ENCODE measurements at regions not wholly inside any gene's neighbourhood (a gene's known extent, or its start where the extent isn't known, plus 50 kb on each side); places are given as distances from the start of the nearest gene placed in this dataset.

- no peak overlapping the region for H3K4me3 ChIP-seq (ENCODE audit: low read depth, low read length)
- TF ChIP-seq POLR2A (IDR thresholded peaks at IDR 0.05; ENCODE audit: extremely low read depth, insufficient read length) (no peak), MYC (IDR thresholded peaks at IDR 0.05; ENCODE audit: low read depth, low read length) (no peak), MAX (IDR thresholded peaks at IDR 0.05; ENCODE audit: low read depth, low read length) (no peak)
- TF ChIP-seq, protein P1, sequence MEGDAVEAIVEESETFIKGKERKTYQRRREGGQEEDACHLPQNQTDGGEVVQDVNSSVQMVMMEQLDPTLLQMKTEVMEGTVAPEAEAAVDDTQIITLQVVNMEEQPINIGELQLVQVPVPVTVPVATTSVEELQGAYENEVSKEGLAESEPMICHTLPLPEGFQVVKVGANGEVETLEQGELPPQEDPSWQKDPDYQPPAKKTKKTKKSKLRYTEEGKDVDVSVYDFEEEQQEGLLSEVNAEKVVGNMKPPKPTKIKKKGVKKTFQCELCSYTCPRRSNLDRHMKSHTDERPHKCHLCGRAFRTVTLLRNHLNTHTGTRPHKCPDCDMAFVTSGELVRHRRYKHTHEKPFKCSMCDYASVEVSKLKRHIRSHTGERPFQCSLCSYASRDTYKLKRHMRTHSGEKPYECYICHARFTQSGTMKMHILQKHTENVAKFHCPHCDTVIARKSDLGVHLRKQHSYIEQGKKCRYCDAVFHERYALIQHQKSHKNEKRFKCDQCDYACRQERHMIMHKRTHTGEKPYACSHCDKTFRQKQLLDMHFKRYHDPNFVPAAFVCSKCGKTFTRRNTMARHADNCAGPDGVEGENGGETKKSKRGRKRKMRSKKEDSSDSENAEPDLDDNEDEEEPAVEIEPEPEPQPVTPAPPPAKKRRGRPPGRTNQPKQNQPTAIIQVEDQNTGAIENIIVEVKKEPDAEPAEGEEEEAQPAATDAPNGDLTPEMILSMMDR (IDR thresholded peaks at IDR 0.05; ENCODE audit: low read depth, low read length) = no peak
- DNase-seq (ENCODE audit: low read depth) = no peak
These were observed 94.8 kb downstream of the LARP7 start for GRCh38 chr4:112731715-112732114.

- no peak for TF ChIP-seq MYC (IDR thresholded peaks at IDR 0.05; ENCODE audit: low read depth, low read length)
- TF ChIP-seq, protein P1 (IDR thresholded peaks at IDR 0.05; ENCODE audit: low read depth, low read length) = no peak
- no peak for TF ChIP-seq POLR2A (IDR thresholded peaks at IDR 0.05; ENCODE audit: extremely low read depth, insufficient read length)
- TF ChIP-seq MAX (IDR thresholded peaks at IDR 0.05; ENCODE audit: low read depth, low read length) = no peak
- no peak for DNase-seq (ENCODE audit: low read depth)
- no peak overlapping the region for H3K4me3 ChIP-seq (ENCODE audit: low read depth, low read length)
These were observed 95.2 kb downstream of the LARP7 start for GRCh38 chr4:112732142-112732541.

GRCh38 chr4:112735474-112735951, 98.6 kb downstream of the LARP7 start:
- DNase-seq (ENCODE audit: low read depth) = no peak
- H3K4me3 ChIP-seq (ENCODE audit: low read depth, low read length) = no peak overlapping the region
- TF ChIP-seq MYC (IDR thresholded peaks at IDR 0.05; ENCODE audit: low read depth, low read length) (no peak), MAX (IDR thresholded peaks at IDR 0.05; ENCODE audit: low read depth, low read length) (no peak), POLR2A (IDR thresholded peaks at IDR 0.05; ENCODE audit: extremely low read depth, insufficient read length) (no peak)
- TF ChIP-seq, protein P1 (IDR thresholded peaks at IDR 0.05; ENCODE audit: low read depth, low read length) = no peak

DNA sequence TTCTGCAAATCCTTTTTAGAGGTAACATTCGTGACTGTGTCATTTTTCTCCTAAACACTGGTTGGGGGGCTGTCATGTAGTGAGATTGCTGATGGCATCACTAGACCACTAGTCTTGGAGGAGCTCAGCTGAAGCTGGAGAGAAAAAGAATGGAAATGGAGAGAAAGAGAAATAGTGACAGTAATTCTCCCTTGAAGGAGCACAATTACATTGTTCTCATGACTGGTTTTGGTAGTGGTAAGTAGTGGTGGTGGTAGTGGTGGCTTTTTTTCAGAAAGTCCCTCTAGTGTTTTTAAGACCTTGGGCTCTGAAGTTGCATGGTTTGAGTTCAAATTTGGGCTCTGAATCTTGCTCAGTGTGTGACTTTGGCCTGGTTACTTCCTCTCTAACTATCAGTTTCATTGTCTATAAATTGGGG, 99.8 kb downstream of the LARP7 start:
- no peak for DNase-seq (ENCODE audit: low read depth)
- TF ChIP-seq MYC (IDR thresholded peaks at IDR 0.05; ENCODE audit: low read depth, low read length) (no peak), MAX (IDR thresholded peaks at IDR 0.05; ENCODE audit: low read depth, low read length) (no peak), POLR2A (IDR thresholded peaks at IDR 0.05; ENCODE audit: extremely low read depth, insufficient read length) (no peak)
- TF ChIP-seq, protein P1 (IDR thresholded peaks at IDR 0.05; ENCODE audit: low read depth, low read length) = no peak
- no peak overlapping the region for H3K4me3 ChIP-seq (ENCODE audit: low read depth, low read length)

DNA sequence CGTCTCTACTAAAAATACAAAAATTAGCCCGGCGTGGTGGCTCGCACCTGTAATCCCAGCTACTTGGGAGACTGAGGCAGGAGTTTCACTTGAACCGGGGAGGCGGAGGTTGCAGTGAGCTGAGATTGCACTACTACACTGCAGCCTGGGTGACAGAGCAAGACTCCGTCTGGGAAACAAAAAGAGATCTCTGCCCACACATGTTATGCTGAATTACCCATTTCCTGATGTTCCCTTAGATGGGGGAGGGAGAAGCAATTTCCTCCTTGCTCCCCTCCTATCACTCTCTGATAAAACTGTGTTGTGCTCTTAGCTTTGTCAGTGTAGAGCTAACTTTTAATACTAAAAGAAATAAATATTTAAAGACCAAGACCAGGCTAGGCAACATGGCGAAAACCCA, 102.5 kb downstream of the LARP7 start:
- no peak overlapping the region for H3K4me3 ChIP-seq (ENCODE audit: low read depth, low read length)
- TF ChIP-seq MYC (IDR thresholded peaks at IDR 0.05; ENCODE audit: low read depth, low read length) (no peak), POLR2A (IDR thresholded peaks at IDR 0.05; ENCODE audit: extremely low read depth, insufficient read length) (no peak), MAX (IDR thresholded peaks at IDR 0.05; ENCODE audit: low read depth, low read length) (no peak)
- TF ChIP-seq, protein P1 (IDR thresholded peaks at IDR 0.05; ENCODE audit: low read depth, low read length) = no peak
- DNase-seq (ENCODE audit: low read depth) = no peak

All from NB4 (cell line).